ENCODE measurements at regions not wholly inside any gene's neighbourhood (a gene's known extent, or its start where the extent isn't known, plus 50 kb on each side); places are given as distances from the start of the nearest gene placed in this dataset.

GRCh38 chr14:98122527-98122926 is 1149.5 kb downstream of the BCL11B start:
- TF ChIP-seq CTCF (IDR thresholded peaks at IDR 0.05; ENCODE audit: insufficient read depth, low read depth, low read length) (no peak), EZH2 (IDR thresholded peaks at IDR 0.05; ENCODE audit: insufficient read depth, low read length) (no peak)

Measured in astrocyte (in vitro differentiated cells and primary cell).